Glutamatergic neuron (in vitro differentiated cells): ENCODE measurements at regions not wholly inside any gene's neighbourhood (a gene's known extent, or its start where the extent isn't known, plus 50 kb on each side); places are given as distances from the start of the nearest gene placed in this dataset.
"Not testable (repeated sequence)": the region's sequence is repeated elsewhere in the genome, so short reads cannot be mapped to it uniquely, and the experiment has no call there.

Source experiments
- DNase-seq: peaks from one replicate; pipeline ENCODE4 v3.0.0; 2022
- H3K27ac Mint-ChIP-seq: one replicate; pipeline ENCODE4 v1.8.0; 2020; ENCODE audit warnings: mild to moderate bottlenecking, mixed read lengths, inconsistent platforms; ENCODE audit not compliant: unreplicated experiment
- H3K27me3 Mint-ChIP-seq: one replicate; pipeline ENCODE4 v1.8.0; 2020; ENCODE audit warnings: mild to moderate bottlenecking, moderate library complexity, mixed read lengths, inconsistent platforms; ENCODE audit not compliant: unreplicated experiment
- H3K36me3 Mint-ChIP-seq: one replicate; pipeline ENCODE4 v1.8.0; 2020; ENCODE audit warnings: mild to moderate bottlenecking, mixed read lengths, inconsistent platforms; ENCODE audit not compliant: unreplicated experiment
- H3K4me1 Mint-ChIP-seq: one replicate; pipeline ENCODE4 v1.8.0; 2020; ENCODE audit warnings: mild to moderate bottlenecking, low read depth, mixed read lengths, inconsistent platforms; ENCODE audit not compliant: unreplicated experiment
- H3K4me3 Mint-ChIP-seq: one replicate; pipeline ENCODE4 v1.8.0; 2020; ENCODE audit warnings: mild to moderate bottlenecking, mixed read lengths, inconsistent platforms; ENCODE audit not compliant: unreplicated experiment
- H3K9me3 Mint-ChIP-seq: one replicate; pipeline ENCODE4 v1.8.0; 2020; ENCODE audit warnings: mild to moderate bottlenecking, moderate library complexity, mixed read lengths, inconsistent platforms; ENCODE audit not compliant: unreplicated experiment
- CTCF ChIP-seq: fragments of 200-600 bp; sonication (generic); IDR thresholded peaks from one replicate; pipeline ENCODE4 v1.5.0; 2021; ENCODE audit not compliant: partially characterized antibody, unreplicated experiment

DNA sequence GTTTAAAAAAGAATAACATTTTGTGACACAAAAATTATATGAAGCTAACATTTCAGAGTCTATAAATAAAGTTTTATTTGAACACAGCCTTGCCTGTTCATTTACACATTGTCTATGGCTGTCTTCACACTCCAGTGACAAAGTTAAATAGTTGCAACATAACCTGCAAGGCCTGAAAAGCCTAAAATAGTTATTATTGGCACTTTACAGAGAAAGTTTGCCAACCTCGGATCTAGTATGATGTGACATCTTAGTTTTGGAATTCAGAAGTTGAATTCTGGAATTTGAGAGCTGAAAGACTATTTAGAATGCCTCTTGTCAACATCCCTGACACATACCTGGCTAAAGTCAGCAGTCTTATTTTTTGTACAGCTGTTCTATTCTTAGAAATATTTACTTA, 68.3 kb downstream of the DYRK2 start:
- H3K9me3 Mint-ChIP-seq = no peaks in the 10 kb centered on the region
- TF ChIP-seq CTCF = no peak

DNA sequence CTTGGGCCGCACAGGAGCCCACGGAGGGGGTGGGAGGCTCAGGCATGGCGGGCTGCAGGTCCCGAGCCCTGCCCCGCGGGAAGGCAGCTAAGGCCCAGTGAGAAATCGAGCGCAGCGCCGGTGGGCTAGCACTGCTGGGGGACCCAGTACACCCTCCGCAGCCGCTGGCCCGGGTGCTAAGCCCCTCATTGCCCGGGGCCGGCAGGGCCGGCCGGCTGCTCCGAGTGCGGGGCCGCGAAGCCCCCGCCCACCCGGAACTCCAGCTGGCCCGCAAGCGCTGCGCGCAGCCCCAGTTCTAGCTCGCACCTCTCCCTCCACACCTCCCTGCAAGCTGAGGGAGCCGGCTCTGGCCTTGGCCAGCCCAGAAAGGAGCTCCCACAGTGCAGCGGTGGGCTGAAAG, 70.8 kb downstream of the DYRK2 start:
- not testable (repeated sequence) for H3K4me3 Mint-ChIP-seq, H3K27me3 Mint-ChIP-seq, H3K36me3 Mint-ChIP-seq, H3K4me1 Mint-ChIP-seq, H3K9me3 Mint-ChIP-seq, DNase-seq, H3K27ac Mint-ChIP-seq

More for the DNA sequence above, 68.3 kb downstream of the DYRK2 start:
- Mint-ChIP-seq H3K27me3 (no peaks in the 10 kb centered on the region), H3K4me1 (no peaks in the 10 kb centered on the region), H3K4me3 (no peak overlapping the region), H3K36me3 (peaks cover 5% of the 10 kb centered on the region), H3K27ac (no peak overlapping the region)
- DNase-seq = no peak

DNA sequence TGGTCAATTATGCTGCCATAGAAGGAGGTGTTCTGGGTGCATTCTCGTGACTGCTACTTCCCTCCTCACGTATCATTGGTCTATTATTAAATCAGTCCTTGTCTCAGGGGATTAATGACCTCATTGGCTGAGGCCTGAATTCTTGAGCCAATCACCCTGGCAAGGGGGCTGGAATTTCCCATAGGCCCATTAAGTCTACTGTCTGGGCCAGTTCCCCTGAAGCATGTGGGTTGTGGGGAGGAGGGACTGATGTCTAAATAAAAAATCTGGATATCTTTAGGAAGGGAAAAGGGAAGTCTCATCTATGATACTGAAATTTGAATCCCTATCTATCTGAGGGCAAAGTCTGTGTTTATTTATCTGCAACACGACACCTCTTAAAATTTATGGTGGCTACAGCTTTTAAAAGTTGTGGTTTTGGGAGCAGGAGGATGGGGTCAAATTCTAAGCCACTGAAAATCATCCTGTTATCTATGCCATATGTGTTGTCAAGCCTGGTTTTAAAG, 71.9 kb downstream of the DYRK2 start:
- no peak overlapping the region for H3K27ac Mint-ChIP-seq
- no peak for TF ChIP-seq CTCF
- peaks cover 1% of the 10 kb centered on the region for H3K27me3 Mint-ChIP-seq
- DNase-seq = no peak
- no peak overlapping the region for H3K4me3 Mint-ChIP-seq
- no peaks in the 10 kb centered on the region for H3K4me1 Mint-ChIP-seq
- no peaks in the 10 kb centered on the region for H3K36me3 Mint-ChIP-seq
- H3K9me3 Mint-ChIP-seq = no peaks in the 10 kb centered on the region

DNA sequence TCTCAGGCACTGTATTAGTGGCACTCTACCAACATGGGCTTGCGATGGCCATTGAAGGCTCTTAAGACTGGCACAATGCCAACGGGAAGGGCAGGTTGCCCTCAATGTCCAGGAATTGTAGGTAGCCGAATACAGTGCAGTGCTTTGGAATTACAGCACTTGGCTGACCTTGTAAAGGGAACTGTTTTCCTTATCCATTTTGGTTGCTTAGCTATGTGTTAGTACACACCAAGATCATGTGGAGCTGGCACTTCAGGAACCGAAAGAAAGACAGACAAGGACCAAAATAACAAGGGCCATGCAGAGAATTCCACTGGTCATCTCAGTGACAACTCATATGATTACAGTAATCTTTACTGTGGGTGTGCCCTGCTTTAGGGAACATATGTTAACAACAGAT, 72.7 kb downstream of the DYRK2 start:
- Mint-ChIP-seq H3K27me3 (peaks cover 1% of the 10 kb centered on the region), H3K4me3 (no peak overlapping the region), H3K27ac (no peak overlapping the region), H3K9me3 (no peaks in the 10 kb centered on the region), H3K4me1 (no peaks in the 10 kb centered on the region), H3K36me3 (no peaks in the 10 kb centered on the region)
- no peak for TF ChIP-seq CTCF
- DNase-seq = no peak

GRCh38 chr12:67722296-67722695, 73.8 kb downstream of the DYRK2 start:
- Mint-ChIP-seq H3K4me1 (no peaks in the 10 kb centered on the region), H3K9me3 (no peaks in the 10 kb centered on the region), H3K36me3 (no peaks in the 10 kb centered on the region), H3K27ac (no peak overlapping the region), H3K4me3 (no peak overlapping the region), H3K27me3 (peaks cover 1% of the 10 kb centered on the region)
- DNase-seq = no peak
- TF ChIP-seq CTCF = no peak

GRCh38 chr12:67726868-67727267, 78.3 kb downstream of the DYRK2 start:
- Mint-ChIP-seq H3K9me3 (no peaks in the 10 kb centered on the region), H3K27ac (no peak overlapping the region), H3K4me3 (no peak overlapping the region), H3K36me3 (peaks cover 3% of the 10 kb centered on the region), H3K4me1 (no peaks in the 10 kb centered on the region), H3K27me3 (peaks cover 1% of the 10 kb centered on the region)
- TF ChIP-seq CTCF = no peak
- no peak for DNase-seq
